ENCODE measurements at regions not wholly inside any gene's neighbourhood (a gene's known extent, or its start where the extent isn't known, plus 50 kb on each side); places are given as distances from the start of the nearest gene placed in this dataset.

DNA sequence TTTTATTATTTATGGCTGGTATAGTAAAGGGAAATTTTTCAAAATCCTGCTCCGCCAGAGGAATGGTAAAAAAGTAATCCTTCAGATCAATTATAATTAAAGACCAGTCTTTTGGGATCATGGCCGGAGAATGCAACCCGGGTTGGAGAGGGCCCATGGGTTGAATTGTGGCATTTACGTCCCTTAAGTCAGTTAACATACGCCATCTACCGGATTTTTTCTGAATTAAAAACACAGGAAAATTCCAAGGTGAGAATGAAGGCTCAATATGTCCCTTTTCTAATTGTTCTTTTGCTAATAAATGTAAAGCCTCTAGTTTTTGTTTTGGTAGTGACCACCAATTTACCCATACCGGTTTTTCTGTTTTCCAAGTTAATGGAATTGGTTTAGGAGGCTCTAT is 602.8 kb downstream of the ALG10 start:
- Histone ChIP-seq H3K4me3 (no peak overlapping the region), H4K20me1 (ENCODE audit: insufficient read depth) (no peaks in the 10 kb centered on the region), H3K4me2 (no peak overlapping the region), H3K9me3 (ENCODE audit: insufficient read depth, low read depth) (no peaks in the 10 kb centered on the region), H3K36me3 (ENCODE audit: low read depth) (no peaks in the 10 kb centered on the region), H3K4me1 (replicated peaks; ENCODE audit: insufficient read depth) (no peaks in the 10 kb centered on the region), H3K27me3 (ENCODE audit: insufficient read depth, low read depth) (no peaks in the 10 kb centered on the region), H2AFZ (no peak overlapping the region), H3K9me2 (ENCODE audit: insufficient read depth) (no peaks in the 10 kb centered on the region), H3K79me2 (ENCODE audit: low read depth) (no peaks in the 10 kb centered on the region), H3K27ac (no peak overlapping the region), H3F3A (ENCODE audit: insufficient read depth, low read depth) (no peaks in the 10 kb centered on the region)
- intact Hi-C loops (cut with micrococcal nuclease; ENCODE audit: unreplicated experiment), result loop anchor here (1.0 to 2.0 kb wide), 2 partner anchors 502 to 586 kb away; no protein-coding TSS in a partner anchor
- DNase-seq, result peak in 1 of 2 experiments; percentile 35
- ChIA-PET POLR2A (ENCODE audit: unreplicated experiment) (no interaction called here), CTCF (no interaction called here)
- TF ChIP-seq, protein P1, sequence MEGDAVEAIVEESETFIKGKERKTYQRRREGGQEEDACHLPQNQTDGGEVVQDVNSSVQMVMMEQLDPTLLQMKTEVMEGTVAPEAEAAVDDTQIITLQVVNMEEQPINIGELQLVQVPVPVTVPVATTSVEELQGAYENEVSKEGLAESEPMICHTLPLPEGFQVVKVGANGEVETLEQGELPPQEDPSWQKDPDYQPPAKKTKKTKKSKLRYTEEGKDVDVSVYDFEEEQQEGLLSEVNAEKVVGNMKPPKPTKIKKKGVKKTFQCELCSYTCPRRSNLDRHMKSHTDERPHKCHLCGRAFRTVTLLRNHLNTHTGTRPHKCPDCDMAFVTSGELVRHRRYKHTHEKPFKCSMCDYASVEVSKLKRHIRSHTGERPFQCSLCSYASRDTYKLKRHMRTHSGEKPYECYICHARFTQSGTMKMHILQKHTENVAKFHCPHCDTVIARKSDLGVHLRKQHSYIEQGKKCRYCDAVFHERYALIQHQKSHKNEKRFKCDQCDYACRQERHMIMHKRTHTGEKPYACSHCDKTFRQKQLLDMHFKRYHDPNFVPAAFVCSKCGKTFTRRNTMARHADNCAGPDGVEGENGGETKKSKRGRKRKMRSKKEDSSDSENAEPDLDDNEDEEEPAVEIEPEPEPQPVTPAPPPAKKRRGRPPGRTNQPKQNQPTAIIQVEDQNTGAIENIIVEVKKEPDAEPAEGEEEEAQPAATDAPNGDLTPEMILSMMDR (conservative IDR thresholded peaks at IDR 0.05), result peak; percentile 79
- no peak for TF ChIP-seq EZH2 (IDR thresholded peaks at IDR 0.05; ENCODE audit: low read depth)
- BruUV-seq (replicated peaks), result no TSS peak

DNA sequence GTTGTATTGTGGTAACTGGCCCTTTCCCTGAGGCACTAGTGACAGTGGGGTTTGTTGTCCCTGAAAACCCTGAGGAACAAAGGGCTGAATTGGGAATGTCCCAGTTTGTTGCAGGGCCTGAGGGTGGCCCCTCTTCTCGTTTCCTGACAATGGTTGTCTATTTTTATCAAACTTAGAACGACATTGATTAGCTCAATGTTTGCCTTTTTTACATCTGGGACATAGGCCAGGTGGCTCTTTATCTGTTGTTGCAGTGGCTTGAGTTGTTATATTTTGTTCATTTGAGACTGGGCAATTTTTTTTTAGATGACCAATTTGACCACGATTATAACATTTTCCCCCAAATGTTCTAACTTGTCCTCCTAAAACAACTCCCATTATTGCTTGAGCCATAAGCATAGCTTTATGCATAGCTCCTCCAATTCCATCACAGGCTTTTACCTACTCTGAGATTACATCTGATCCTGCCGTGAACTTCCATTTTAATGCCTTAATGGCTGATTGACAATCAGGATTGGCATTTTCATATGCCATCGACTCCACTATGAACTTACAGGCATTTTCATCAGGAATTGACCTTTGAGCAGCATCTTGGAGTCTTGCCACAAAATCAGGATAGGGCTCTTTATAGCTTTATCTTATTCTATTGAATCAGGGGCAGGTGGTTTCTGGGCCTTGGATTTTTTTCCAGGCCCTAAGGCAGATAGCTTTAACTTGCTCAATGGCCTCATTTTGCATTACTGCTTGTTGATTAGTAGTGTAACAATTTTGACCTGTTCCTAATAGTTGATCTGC is 604.3 kb downstream of the ALG10 start:
- Histone ChIP-seq H3K4me3 (no peak overlapping the region), H3K27ac (no peak overlapping the region), H4K20me1 (ENCODE audit: insufficient read depth) (no peaks in the 10 kb centered on the region), H3K36me3 (ENCODE audit: low read depth) (no peaks in the 10 kb centered on the region), H3K9me3 (ENCODE audit: insufficient read depth, low read depth) (no peaks in the 10 kb centered on the region), H3K4me1 (replicated peaks; ENCODE audit: insufficient read depth) (no peaks in the 10 kb centered on the region), H3F3A (ENCODE audit: insufficient read depth, low read depth) (no peaks in the 10 kb centered on the region), H3K4me2 (no peak overlapping the region), H3K27me3 (ENCODE audit: insufficient read depth, low read depth) (no peaks in the 10 kb centered on the region), H3K9me2 (ENCODE audit: insufficient read depth) (no peaks in the 10 kb centered on the region), H2AFZ (no peak overlapping the region), H3K79me2 (ENCODE audit: low read depth) (no peaks in the 10 kb centered on the region)
- TF ChIP-seq, protein P1 (conservative IDR thresholded peaks at IDR 0.05), result no peak
- CTCF ChIA-PET, result interaction anchor here (0.7 kb wide), 1 partner anchor 530 kb away, joined by 3 read pairs; no protein-coding TSS in a partner anchor
- BruUV-seq (replicated peaks), result no TSS peak
- intact Hi-C loops (cut with micrococcal nuclease; ENCODE audit: unreplicated experiment), result no loop called here
- POLR2A ChIA-PET (ENCODE audit: unreplicated experiment), result no interaction called here
- no peak for DNase-seq
